AG04449 (cell line): ENCODE measurements at regions not wholly inside any gene's neighbourhood (a gene's known extent, or its start where the extent isn't known, plus 50 kb on each side); places are given as distances from the start of the nearest gene placed in this dataset.

Experiments
- CTCF ChIA-PET: fragments of 350-600 bp; formaldehyde crosslinking; extraction: SDS; loops from one replicate; lab custom pipeline; 2021; ENCODE audit warnings: antibody characterized with exemption; lab: Yijun Ruan, JAX
- POLR2A ChIA-PET: fragments of 400-600, 350-600 bp; formaldehyde crosslinking; extraction: SDS; loops from one replicate; lab custom pipeline; 2020; ENCODE audit warnings: antibody characterized with exemption, inconsistent platforms; lab: Yijun Ruan, JAX
- DNase-seq: peaks from one replicate; pipeline ENCODE4 v3.0.0-alpha.2; 2010; ENCODE audit warnings: low read depth, low spot score
- H3K4me3 ChIP-seq: 2 replicates; pipeline ENCODE4 v1.5.1; 2011; ENCODE audit warnings: low read depth, mild to moderate bottlenecking, control low read depth, low read length
- CTCF ChIP-seq: IDR thresholded peaks from one replicate; pipeline ENCODE4 v1.5.1; 2011; ENCODE audit warnings: mild to moderate bottlenecking, moderate library complexity, low read length, control low read depth, inconsistent platforms; ENCODE audit not compliant: insufficient read depth; ENCODE audit errors: missing control alignments

GRCh38 chr2:12031866-12032265 lies 285.4 kb downstream of the LPIN1 start:
- no peak overlapping the region for H3K4me3 ChIP-seq
- no peak for DNase-seq
- POLR2A ChIA-PET: no interaction called here
- no peak for TF ChIP-seq CTCF
- CTCF ChIA-PET: no interaction called here

- no peak for TF ChIP-seq CTCF
- H3K4me3 ChIP-seq: no peak overlapping the region
- DNase-seq: no peak
- ChIA-PET CTCF (interaction anchor here (1.0 kb wide), 1 partner anchor 11 kb away, joined by 3 read pairs; no protein-coding TSS in a partner anchor), POLR2A (no interaction called here)
Observed at GRCh38 chr2:12032398-12032797, 286.0 kb downstream of the LPIN1 start.

GRCh38 chr2:12032975-12033374 lies 286.5 kb downstream of the LPIN1 start:
- ChIA-PET POLR2A (no interaction called here), CTCF (interaction anchor here (1.0 kb wide), 1 partner anchor 11 kb away, joined by 3 read pairs; no protein-coding TSS in a partner anchor)
- no peak for TF ChIP-seq CTCF
- no peak overlapping the region for H3K4me3 ChIP-seq
- no peak for DNase-seq

GRCh38 chr2:12033494-12033893 lies 287.1 kb downstream of the LPIN1 start:
- ChIA-PET CTCF (no interaction called here), POLR2A (no interaction called here)
- no peak for DNase-seq

GRCh38 chr2:12034382-12034781 lies 287.9 kb downstream of the LPIN1 start:
- CTCF ChIA-PET: interaction anchor here (0.9 to 1.4 kb wide), 2 partner anchors 9 to 682 kb away, joined by 3 to 9 read pairs; no protein-coding TSS in a partner anchor
- POLR2A ChIA-PET: no interaction called here
- no peak for TF ChIP-seq CTCF
- DNase-seq: no peak
- H3K4me3 ChIP-seq: no peak overlapping the region

More at GRCh38 chr2:12033494-12033893, 287.1 kb downstream of the LPIN1 start:
- H3K4me3 ChIP-seq: no peak overlapping the region
- no peak for TF ChIP-seq CTCF

GRCh38 chr2:12035029-12035720 lies 288.7 kb downstream of the LPIN1 start:
- no peak for TF ChIP-seq CTCF
- POLR2A ChIA-PET: no interaction called here
- DNase-seq: no peak
- no peak overlapping the region for H3K4me3 ChIP-seq
- CTCF ChIA-PET: interaction anchor here (0.7 to 1.4 kb wide), 3 partner anchors 9 to 681 kb away, joined by 3 to 9 read pairs (median 3); no protein-coding TSS in a partner anchor
